H7 (cell line): ENCODE measurements at regions not wholly inside any gene's neighbourhood (a gene's known extent, or its start where the extent isn't known, plus 50 kb on each side); places are given as distances from the start of the nearest gene placed in this dataset.

ENCODE experiments used
- DNase-seq: peaks from one replicate; pipeline ENCODE4 v3.0.0; 2012
- H3K27me3 ChIP-seq: 2 replicates; pipeline ENCODE4 v1.6.0; 2011; ENCODE audit warnings: mild to moderate bottlenecking, low read length; ENCODE audit not compliant: control insufficient read depth, insufficient read depth
- H3K36me3 ChIP-seq: replicated peaks from 2 replicates; pipeline ENCODE4 v1.5.1; 2011; ENCODE audit warnings: low read length; ENCODE audit not compliant: control insufficient read depth, insufficient read depth
- H3K4me3 ChIP-seq: 2 replicates; pipeline ENCODE4 v1.5.1; 2011; ENCODE audit warnings: low read depth, mild to moderate bottlenecking, control low read depth, low read length, moderate library complexity; ENCODE audit not compliant: insufficient read depth

GRCh38 chr3:24033818-24034217, 88.7 kb downstream of the NR1D2 start:
- no peak for DNase-seq
- H3K27me3 ChIP-seq, result no peaks in the 10 kb centered on the region

GRCh38 chr3:24034464-24034863, 89.4 kb downstream of the NR1D2 start:
- no peak for DNase-seq
- Histone ChIP-seq H3K27me3 (no peaks in the 10 kb centered on the region), H3K36me3 (no peaks in the 10 kb centered on the region), H3K4me3 (no peak overlapping the region)

More at GRCh38 chr3:24033818-24034217, 88.7 kb downstream of the NR1D2 start:
- no peak overlapping the region for H3K4me3 ChIP-seq
- H3K36me3 ChIP-seq, result no peaks in the 10 kb centered on the region

GRCh38 chr3:24037971-24038370, 92.9 kb downstream of the NR1D2 start:
- Histone ChIP-seq H3K36me3 (no peaks in the 10 kb centered on the region), H3K4me3 (no peak overlapping the region), H3K27me3 (no peaks in the 10 kb centered on the region)
- DNase-seq, result no peak

- Histone ChIP-seq H3K4me3 (no peak overlapping the region), H3K27me3 (no peaks in the 10 kb centered on the region), H3K36me3 (no peaks in the 10 kb centered on the region)
- no peak for DNase-seq
Observed at GRCh38 chr3:24040311-24040710, 95.2 kb downstream of the NR1D2 start.

- Histone ChIP-seq H3K27me3 (no peaks in the 10 kb centered on the region), H3K36me3 (no peaks in the 10 kb centered on the region), H3K4me3 (no peak overlapping the region)
- DNase-seq, result no peak
Observed at GRCh38 chr3:24042174-24043059, 97.3 kb downstream of the NR1D2 start.

- DNase-seq, result no peak
- no peaks in the 10 kb centered on the region for H3K27me3 ChIP-seq
Observed at GRCh38 chr3:24043168-24043567, 98.1 kb downstream of the NR1D2 start.

GRCh38 chr3:24043985-24044384, 98.9 kb downstream of the NR1D2 start:
- H3K36me3 ChIP-seq, result no peaks in the 10 kb centered on the region
- no peaks in the 10 kb centered on the region for H3K27me3 ChIP-seq
- H3K4me3 ChIP-seq, result no peak overlapping the region
- no peak for DNase-seq

More at GRCh38 chr3:24043168-24043567, 98.1 kb downstream of the NR1D2 start:
- Histone ChIP-seq H3K4me3 (no peak overlapping the region), H3K36me3 (no peaks in the 10 kb centered on the region)

- no peak for DNase-seq
- H3K27me3 ChIP-seq, result no peaks in the 10 kb centered on the region
- H3K4me3 ChIP-seq, result no peak overlapping the region
- no peaks in the 10 kb centered on the region for H3K36me3 ChIP-seq
Observed at GRCh38 chr3:24046214-24046613, 101.1 kb downstream of the NR1D2 start.

GRCh38 chr3:24047513-24047912, 102.4 kb downstream of the NR1D2 start:
- DNase-seq, result no peak
- Histone ChIP-seq H3K27me3 (no peaks in the 10 kb centered on the region), H3K36me3 (no peaks in the 10 kb centered on the region), H3K4me3 (no peak overlapping the region)

GRCh38 chr3:24048843-24049242, 103.8 kb downstream of the NR1D2 start:
- Histone ChIP-seq H3K27me3 (no peaks in the 10 kb centered on the region), H3K4me3 (no peak overlapping the region), H3K36me3 (no peaks in the 10 kb centered on the region)
- DNase-seq, result no peak

- Histone ChIP-seq H3K27me3 (no peaks in the 10 kb centered on the region), H3K4me3 (no peak overlapping the region), H3K36me3 (no peaks in the 10 kb centered on the region)
- no peak for DNase-seq
Observed at GRCh38 chr3:24052446-24052845, 107.4 kb downstream of the NR1D2 start.

- no peak for DNase-seq
- H3K36me3 ChIP-seq, result no peaks in the 10 kb centered on the region
- H3K4me3 ChIP-seq, result no peak overlapping the region
- H3K27me3 ChIP-seq, result no peaks in the 10 kb centered on the region
Observed at GRCh38 chr3:24058940-24059705, 114.0 kb downstream of the NR1D2 start.

GRCh38 chr3:24060055-24060454, 115.0 kb downstream of the NR1D2 start:
- Histone ChIP-seq H3K27me3 (no peaks in the 10 kb centered on the region), H3K36me3 (no peaks in the 10 kb centered on the region), H3K4me3 (no peak overlapping the region)
- DNase-seq, result peak; percentile 14

GRCh38 chr3:24062916-24063315, 117.8 kb downstream of the NR1D2 start:
- no peak overlapping the region for H3K4me3 ChIP-seq
- DNase-seq, result no peak
- no peaks in the 10 kb centered on the region for H3K27me3 ChIP-seq
- no peaks in the 10 kb centered on the region for H3K36me3 ChIP-seq
